OCI-LY3 (cell line): ENCODE measurements at regions not wholly inside any gene's neighbourhood (a gene's known extent, or its start where the extent isn't known, plus 50 kb on each side); places are given as distances from the start of the nearest gene placed in this dataset.
"Not testable (repeated sequence)": the region's sequence is repeated elsewhere in the genome, so short reads cannot be mapped to it uniquely, and the experiment has no call there.

Source experiments
- H2AFZ ChIP-seq: fragments of 200-600, 300-600 bp; shearing (Covaris generic); 2 replicates; pipeline ENCODE4 v1.6.0; 2014; ENCODE audit warnings: antibody characterized with exemption, low read depth, low read length
- H3K27ac ChIP-seq: fragments of 200-600, 300-600 bp; sonication (generic); 2 replicates; pipeline ENCODE4 v1.5.1; 2014; ENCODE audit warnings: mild to moderate bottlenecking, low read length, moderate library complexity, mixed read lengths
- H3K27me3 ChIP-seq: fragments of 200-600, 300-600 bp; sonication (generic); 2 replicates; pipeline ENCODE4 v1.6.1; 2014; ENCODE audit warnings: low read depth, low read length, mixed read lengths
- H3K36me3 ChIP-seq: fragments of 200-600, 300-600 bp; sonication (generic); replicated peaks from 2 replicates; pipeline ENCODE3; 2014; ENCODE audit warnings: low read depth, low read length, mixed read lengths
- H3K4me1 ChIP-seq: fragments of 300-600, 200-600 bp; sonication (generic); 2 replicates; pipeline ENCODE4 v1.6.1; 2014; ENCODE audit warnings: low read length, mixed read lengths
- H3K4me2 ChIP-seq: fragments of 200-600, 300-600 bp; sonication (generic); 2 replicates; pipeline ENCODE4 v1.6.1; 2014; ENCODE audit warnings: low read length, mixed read lengths
- H3K4me3 ChIP-seq: fragments of 300-600, 200-600 bp; sonication (generic); 2 replicates; pipeline ENCODE4 v1.5.1; 2014; ENCODE audit warnings: antibody characterized with exemption, mild to moderate bottlenecking, low read length, moderate library complexity
- H3K79me2 ChIP-seq: fragments of 300-600, 200-600 bp; shearing (Covaris generic); 2 replicates; pipeline ENCODE4 v1.6.1; 2014; ENCODE audit warnings: mild to moderate bottlenecking, low read length, mixed read lengths
- H3K9ac ChIP-seq: fragments of 300-600, 200-600 bp; shearing (Covaris generic); 2 replicates; pipeline ENCODE4 v1.6.0; 2014; ENCODE audit warnings: mild to moderate bottlenecking, low read length, moderate library complexity
- H3K9me3 ChIP-seq: fragments of 200-600, 300-600 bp; shearing (Covaris generic); 2 replicates; pipeline ENCODE4 v1.6.1; 2014; ENCODE audit warnings: low read length, mixed read lengths; ENCODE audit not compliant: insufficient read depth
- H4K20me1 ChIP-seq: fragments of 200-600, 300-600 bp; sonication (generic); 2 replicates; pipeline ENCODE4 v1.6.1; 2016; ENCODE audit warnings: low read length, mixed read lengths; ENCODE audit not compliant: insufficient read depth
- CTCF ChIP-seq: fragments of 200-600, 300-600 bp; sonication (generic); IDR thresholded peaks from 2 replicates; pipeline ENCODE4 v1.5.1; 2014; ENCODE audit warnings: antibody characterized with exemption, low read length, low read depth
- EZH2phosphoT487 ChIP-seq: fragments of 200-600 bp; shearing (Covaris generic); IDR thresholded peaks from 2 replicates; pipeline ENCODE4 v1.6.1; 2018; ENCODE audit warnings: antibody characterized with exemption, mixed run types, low read depth

GRCh38 chr6:127406722-127407121 is 52.5 kb downstream of the KIAA0408 start:
- H3K4me3 ChIP-seq, H3K79me2 ChIP-seq, H3K27me3 ChIP-seq, H3K27ac ChIP-seq, H3K9me3 ChIP-seq, H3K9ac ChIP-seq, H4K20me1 ChIP-seq, H3K4me2 ChIP-seq, H3K36me3 ChIP-seq, H2AFZ ChIP-seq: not testable (repeated sequence)
- peaks cover 10% of the 10 kb centered on the region for H3K4me1 ChIP-seq

GRCh38 chr6:127406122-127406521 is 53.1 kb downstream of the KIAA0408 start:
- Histone ChIP-seq H3K27ac (no peak overlapping the region), H3K4me3 (no peak overlapping the region), H3K4me1 (peaks cover 10% of the 10 kb centered on the region), H3K9me3 (no peaks in the 10 kb centered on the region), H3K79me2 (no peaks in the 10 kb centered on the region), H3K4me2 (no peak overlapping the region), H2AFZ (no peak overlapping the region), H3K27me3 (no peaks in the 10 kb centered on the region), H3K36me3 (no peaks in the 10 kb centered on the region), H4K20me1 (no peaks in the 10 kb centered on the region), H3K9ac (no peak overlapping the region)
- TF ChIP-seq EZH2phosphoT487 (no peak), CTCF (no peak)

- H3K4me2 ChIP-seq, result no peak overlapping the region
- H2AFZ ChIP-seq, result no peak overlapping the region
Observed at GRCh38 chr6:127404594-127405178, 54.5 kb downstream of the KIAA0408 start.

DNA sequence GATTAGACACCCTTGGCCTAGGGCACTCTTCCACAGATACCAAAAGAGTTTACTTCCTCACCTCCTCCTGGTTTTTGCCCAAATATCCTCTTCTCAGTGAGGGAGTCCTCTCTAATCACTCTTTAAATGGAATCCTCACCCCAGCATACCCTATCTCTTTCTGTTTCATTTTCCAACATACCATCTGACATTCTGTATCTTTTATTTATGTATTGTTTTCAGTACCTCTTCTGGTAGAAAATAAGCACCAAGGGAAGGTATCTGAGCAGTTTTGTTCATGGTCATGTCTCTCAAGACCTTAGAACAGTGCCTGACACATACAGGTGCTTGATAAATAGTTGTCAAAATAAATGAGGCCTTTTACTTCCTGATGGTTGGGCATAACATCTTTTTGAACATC is 55.1 kb downstream of the KIAA0408 start:
- Histone ChIP-seq H3K9me3 (no peaks in the 10 kb centered on the region), H2AFZ (peak overlapping the region; percentile 39; the same call in 1 of the 2 replicates), H3K4me3 (no peak overlapping the region), H3K36me3 (no peaks in the 10 kb centered on the region), H3K9ac (no peak overlapping the region), H4K20me1 (no peaks in the 10 kb centered on the region), H3K79me2 (no peaks in the 10 kb centered on the region), H3K27me3 (no peaks in the 10 kb centered on the region), H3K4me2 (peak overlapping the region; percentile 40), H3K27ac (no peak overlapping the region), H3K4me1 (peaks cover 10% of the 10 kb centered on the region)
- TF ChIP-seq EZH2phosphoT487, result no peak
- no peak for TF ChIP-seq CTCF

More at GRCh38 chr6:127404594-127405178, 54.5 kb downstream of the KIAA0408 start:
- Histone ChIP-seq H3K4me3 (no peak overlapping the region), H3K9ac (no peak overlapping the region), H3K79me2 (no peaks in the 10 kb centered on the region), H3K9me3 (no peaks in the 10 kb centered on the region), H3K36me3 (no peaks in the 10 kb centered on the region), H3K4me1 (peaks cover 10% of the 10 kb centered on the region), H4K20me1 (no peaks in the 10 kb centered on the region), H3K27me3 (no peaks in the 10 kb centered on the region), H3K27ac (no peak overlapping the region)
- no peak for TF ChIP-seq EZH2phosphoT487
- TF ChIP-seq CTCF, result no peak
